Endothelial cell of umbilical vein (primary cell): ENCODE measurements at regions not wholly inside any gene's neighbourhood (a gene's known extent, or its start where the extent isn't known, plus 50 kb on each side); places are given as distances from the start of the nearest gene placed in this dataset.

Experiments used
- BruUV-seq: library from RNA; stranded (reverse); fragments of 400-500 nt; replicated peaks from 2 replicates; lab custom pipeline; 2021; lab: Mats Ljungman, UMichigan
- CTCF ChIA-PET: fragments of 300-600, 350-600 bp; sonication (Branson Sonifier 250); formaldehyde crosslinking; loops from one replicate; lab custom pipeline; 2021; ENCODE audit warnings: antibody characterized with exemption, inconsistent platforms; lab: Charles Lee
- POLR2A ChIA-PET: fragments of 300-600, 350-600 bp; sonication (Branson Sonifier 250); formaldehyde crosslinking; loops from one replicate; lab custom pipeline; 2021; ENCODE audit warnings: antibody characterized with exemption, inconsistent platforms; lab: Charles Lee
- DNase-seq: peaks from one replicate; pipeline ENCODE4 v3.0.0-alpha.2; 2011; ENCODE audit warnings: low read depth, low spot score
- FAIRE-seq: peaks from 2 replicates; lab custom pipeline; 2011; peaks lifted over from hg19 to GRCh38; lab: Jason Lieb, UNC
- H2AFZ ChIP-seq: 2 replicates; pipeline ENCODE4 v1.6.0; 2012; ENCODE audit warnings: low read depth, low read length, control low read depth, inconsistent platforms
- H3K27ac ChIP-seq: 2 replicates; pipeline ENCODE4 v1.5.1; 2011; ENCODE audit warnings: low read depth, mild to moderate bottlenecking, control low read depth, low read length, moderate library complexity; ENCODE audit not compliant: insufficient read depth
- H3K27me3 ChIP-seq, 2 experiments: 2 replicates each; pipeline versions ENCODE4 v1.6.0 to v1.6.1; 2011; ENCODE audit warnings: low read length in 2 of 2, mixed read lengths in 1 of 2; ENCODE audit not compliant: control insufficient read depth in 2 of 2, insufficient read depth in 2 of 2
- H3K36me3 ChIP-seq, 2 experiments: 2 replicates in 1 of 2; 3 replicates in 1 of 2; pipeline ENCODE4 v1.5.1; 2011; ENCODE audit warnings: low read length in 2 of 2, mild to moderate bottlenecking in 1 of 2, moderate library complexity in 1 of 2; ENCODE audit not compliant: control insufficient read depth in 2 of 2, insufficient read depth in 2 of 2; ENCODE audit errors: extremely low read depth in 1 of 2
- H3K4me1 ChIP-seq: 3 replicates; pipeline ENCODE4 v1.5.1; 2011; ENCODE audit warnings: mild to moderate bottlenecking, low read length; ENCODE audit not compliant: control insufficient read depth, insufficient read depth; ENCODE audit errors: extremely low read depth
- H3K4me2 ChIP-seq: 2 replicates; pipeline ENCODE4 v1.6.1; 2011; ENCODE audit warnings: low read length, control low read depth, mixed read lengths; ENCODE audit not compliant: insufficient read depth
- H3K4me3 ChIP-seq, 3 experiments: fragments of 200-600 bp in 1 of 3; sonication (generic), shearing (Covaris generic) in 1 of 3; replicated peaks in 1 of 3; 2 replicates each; pipeline ENCODE4 v1.5.1; 2011 to 2016; ENCODE audit warnings: control low read depth in 3 of 3, low read length in 3 of 3, mild to moderate bottlenecking in 2 of 3, inconsistent platforms in 1 of 3, low read depth in 1 of 3, moderate library complexity in 1 of 3; ENCODE audit not compliant: insufficient read depth in 1 of 3
- H3K79me2 ChIP-seq: 2 replicates; pipeline ENCODE4 v1.6.0; 2012; ENCODE audit warnings: low read length, inconsistent platforms; ENCODE audit not compliant: control insufficient read depth, insufficient read depth
- H3K9ac ChIP-seq: replicated peaks from 2 replicates; pipeline ENCODE3; 2011; ENCODE audit warnings: low read length, control low read depth; ENCODE audit not compliant: insufficient read depth; ENCODE audit errors: extremely low read depth
- H3K9me1 ChIP-seq: replicated peaks from 3 replicates; pipeline ENCODE4 v1.6.0; 2011; ENCODE audit warnings: mild to moderate bottlenecking, low read length; ENCODE audit not compliant: control insufficient read depth, insufficient read depth; ENCODE audit errors: extremely low read depth
- H3K9me3 ChIP-seq: replicated peaks from 2 replicates; pipeline ENCODE4 v1.5.1; 2012; ENCODE audit warnings: low read length, inconsistent platforms; ENCODE audit not compliant: control insufficient read depth, insufficient read depth
- H4K20me1 ChIP-seq: replicated peaks from 2 replicates; pipeline ENCODE3; 2011; ENCODE audit warnings: mild to moderate bottlenecking, low read length; ENCODE audit not compliant: control insufficient read depth, insufficient read depth; ENCODE audit errors: extremely low read depth
- EZH2 ChIP-seq: IDR thresholded peaks from 2 replicates; pipeline ENCODE4 v1.6.1; 2012; ENCODE audit warnings: borderline replicate concordance, low read depth, mild to moderate bottlenecking, moderate library complexity, low read length, inconsistent platforms; ENCODE audit not compliant: severe bottlenecking
- FOS ChIP-seq: IDR thresholded peaks from 2 replicates; pipeline ENCODE4 v1.6.1; 2011; ENCODE audit warnings: mild to moderate bottlenecking, low read length, moderate library complexity, borderline replicate concordance; ENCODE audit not compliant: insufficient read depth
- GATA2 ChIP-seq: IDR thresholded peaks from 2 replicates; pipeline ENCODE4 v1.7.0; 2011; ENCODE audit warnings: low read depth, mild to moderate bottlenecking, moderate library complexity, mixed read lengths, low read length; ENCODE audit not compliant: insufficient read length, insufficient read depth
- JUN ChIP-seq: IDR thresholded peaks from 2 replicates; pipeline ENCODE4 v1.6.1; 2011; ENCODE audit warnings: borderline replicate concordance, low read depth; ENCODE audit not compliant: insufficient read length, insufficient read depth
- MYC ChIP-seq: IDR thresholded peaks from one replicate; pipeline ENCODE4 v1.6.1; 2011; ENCODE audit warnings: mild to moderate bottlenecking, low read depth, low read length
- POLR2A ChIP-seq: IDR thresholded peaks from 2 replicates; pipeline ENCODE4 v1.6.1; 2012; ENCODE audit warnings: low read depth, mild to moderate bottlenecking, control low read depth, low read length
- POLR2AphosphoS5 ChIP-seq: IDR thresholded peaks from 2 replicates; pipeline ENCODE4 v1.6.1; 2012; ENCODE audit warnings: low read depth, mild to moderate bottlenecking, control low read depth, low read length, moderate library complexity; ENCODE audit not compliant: insufficient read depth
- dilution Hi-C: fragments of 300-500 bp; cut with MboI; formaldehyde crosslinking; loops from one replicate; pipeline ENCODE4 v1.15.0; 2019; ENCODE audit warnings: low sequenced_read_pairs; ENCODE audit not compliant: extremely low pct_ligation_motif_present
- intact Hi-C: fragments of 100-400 bp; cut with micrococcal nuclease; formaldehyde crosslinking; loops from one replicate; pipeline ENCODE4 v1.10.0; 2022
- TF ChIP-seq, protein P1 (sequence below): IDR thresholded peaks from 2 replicates; pipeline ENCODE4 v1.6.1; 2011; ENCODE audit not compliant: insufficient read depth, insufficient read length
- TF ChIP-seq, protein P2 (sequence below), 2 donors: IDR thresholded peaks; 1 replicate in 1 of 2; 2 replicates in 1 of 2; pipeline ENCODE4 v1.5.1; 2011; ENCODE audit warnings: low read length in 2 of 2, mild to moderate bottlenecking in 2 of 2, moderate library complexity in 2 of 2, control low read depth in 1 of 2, inconsistent platforms in 1 of 2, low read depth in 1 of 2; ENCODE audit not compliant: insufficient read depth in 1 of 2; ENCODE audit errors: extremely low read depth in 1 of 2

DNA sequence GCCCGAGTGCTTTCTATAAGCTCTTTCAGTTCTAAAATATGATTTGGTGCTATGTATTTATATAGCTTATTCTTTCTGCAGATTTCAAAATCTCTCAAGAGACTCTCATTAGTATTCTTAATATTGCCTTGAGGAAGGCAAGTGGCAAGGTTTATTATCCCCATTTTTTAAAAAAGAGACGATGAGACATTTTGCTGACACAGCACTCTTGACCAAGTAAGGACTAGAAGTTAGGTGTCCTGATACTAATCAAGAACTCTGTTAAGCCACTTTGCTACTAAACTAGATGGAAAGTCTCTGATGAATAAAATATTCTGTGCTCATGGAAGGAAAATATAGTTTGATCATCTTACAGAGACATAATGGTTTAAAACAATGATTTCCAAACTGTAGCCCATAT, 164.7 kb downstream of the MZT1 start:
- H3K9ac ChIP-seq, result no peak overlapping the region
- CTCF ChIA-PET, result no interaction called here
- BruUV-seq, result no TSS peak
- no peaks in the 10 kb centered on the region for H3K9me1 ChIP-seq
- no peaks in the 10 kb centered on the region for H3K27me3 ChIP-seq
- FAIRE-seq (no peak), DNase-seq (no peak)
- no peaks in the 10 kb centered on the region for H4K20me1 ChIP-seq
- H3K4me2 ChIP-seq, result no peak overlapping the region
- POLR2A ChIA-PET, result no interaction called here
- dilution Hi-C loops (no loop called here), intact Hi-C loops (loop anchor here (5.0 to 10.0 kb wide), 5 partner anchors 698 to 1948 kb away; partner anchors contain the start of gene DACH1)
- no peak overlapping the region for H2AFZ ChIP-seq
- no peak overlapping the region for H3K27ac ChIP-seq
- no peaks in the 10 kb centered on the region for H3K36me3 ChIP-seq
- no peaks in the 10 kb centered on the region for H3K79me2 ChIP-seq
- H3K9me3 ChIP-seq, result no peaks in the 10 kb centered on the region
- TF ChIP-seq JUN, result no peak
- TF ChIP-seq, protein P1, sequence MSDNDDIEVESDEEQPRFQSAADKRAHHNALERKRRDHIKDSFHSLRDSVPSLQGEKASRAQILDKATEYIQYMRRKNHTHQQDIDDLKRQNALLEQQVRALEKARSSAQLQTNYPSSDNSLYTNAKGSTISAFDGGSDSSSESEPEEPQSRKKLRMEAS, result no peak
- TF ChIP-seq POLR2AphosphoS5, result no peak
- TF ChIP-seq MYC, result no peak
- TF ChIP-seq FOS, result no peak
- no peak for TF ChIP-seq POLR2A
- no peak for TF ChIP-seq GATA2
- TF ChIP-seq EZH2, result no peak
- TF ChIP-seq, protein P2, sequence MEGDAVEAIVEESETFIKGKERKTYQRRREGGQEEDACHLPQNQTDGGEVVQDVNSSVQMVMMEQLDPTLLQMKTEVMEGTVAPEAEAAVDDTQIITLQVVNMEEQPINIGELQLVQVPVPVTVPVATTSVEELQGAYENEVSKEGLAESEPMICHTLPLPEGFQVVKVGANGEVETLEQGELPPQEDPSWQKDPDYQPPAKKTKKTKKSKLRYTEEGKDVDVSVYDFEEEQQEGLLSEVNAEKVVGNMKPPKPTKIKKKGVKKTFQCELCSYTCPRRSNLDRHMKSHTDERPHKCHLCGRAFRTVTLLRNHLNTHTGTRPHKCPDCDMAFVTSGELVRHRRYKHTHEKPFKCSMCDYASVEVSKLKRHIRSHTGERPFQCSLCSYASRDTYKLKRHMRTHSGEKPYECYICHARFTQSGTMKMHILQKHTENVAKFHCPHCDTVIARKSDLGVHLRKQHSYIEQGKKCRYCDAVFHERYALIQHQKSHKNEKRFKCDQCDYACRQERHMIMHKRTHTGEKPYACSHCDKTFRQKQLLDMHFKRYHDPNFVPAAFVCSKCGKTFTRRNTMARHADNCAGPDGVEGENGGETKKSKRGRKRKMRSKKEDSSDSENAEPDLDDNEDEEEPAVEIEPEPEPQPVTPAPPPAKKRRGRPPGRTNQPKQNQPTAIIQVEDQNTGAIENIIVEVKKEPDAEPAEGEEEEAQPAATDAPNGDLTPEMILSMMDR (IDR thresholded peaks at IDR 0.05; ENCODE audit: extremely low read depth in 1 of 2, insufficient read depth in 1 of 2, low read depth in 1 of 2, low read length in 2 of 2), result no peak
- no peak overlapping the region for H3K4me3 ChIP-seq
- no peaks in the 10 kb centered on the region for H3K4me1 ChIP-seq
